GM18951 (cell line): ENCODE measurements at regions not wholly inside any gene's neighbourhood (a gene's known extent, or its start where the extent isn't known, plus 50 kb on each side); places are given as distances from the start of the nearest gene placed in this dataset.
"Not testable (repeated sequence)": the region's sequence is repeated elsewhere in the genome, so short reads cannot be mapped to it uniquely, and the experiment has no call there.

ENCODE experiments used
- POLR2A ChIP-seq: IDR thresholded peaks from 4 replicates; pipeline ENCODE4 v1.6.1; 2011; ENCODE audit warnings: mild to moderate bottlenecking; ENCODE audit not compliant: insufficient read length, insufficient read depth; ENCODE audit errors: extremely low read depth
- in situ Hi-C: fragments of 300-500 bp; cut with MboI; formaldehyde crosslinking; loops from one replicate; pipeline ENCODE4 v1.12.0; 2022; ENCODE audit warnings: low sequenced_read_pairs, mixed read lengths, inconsistent platforms; ENCODE audit not compliant: unreplicated experiment

DNA sequence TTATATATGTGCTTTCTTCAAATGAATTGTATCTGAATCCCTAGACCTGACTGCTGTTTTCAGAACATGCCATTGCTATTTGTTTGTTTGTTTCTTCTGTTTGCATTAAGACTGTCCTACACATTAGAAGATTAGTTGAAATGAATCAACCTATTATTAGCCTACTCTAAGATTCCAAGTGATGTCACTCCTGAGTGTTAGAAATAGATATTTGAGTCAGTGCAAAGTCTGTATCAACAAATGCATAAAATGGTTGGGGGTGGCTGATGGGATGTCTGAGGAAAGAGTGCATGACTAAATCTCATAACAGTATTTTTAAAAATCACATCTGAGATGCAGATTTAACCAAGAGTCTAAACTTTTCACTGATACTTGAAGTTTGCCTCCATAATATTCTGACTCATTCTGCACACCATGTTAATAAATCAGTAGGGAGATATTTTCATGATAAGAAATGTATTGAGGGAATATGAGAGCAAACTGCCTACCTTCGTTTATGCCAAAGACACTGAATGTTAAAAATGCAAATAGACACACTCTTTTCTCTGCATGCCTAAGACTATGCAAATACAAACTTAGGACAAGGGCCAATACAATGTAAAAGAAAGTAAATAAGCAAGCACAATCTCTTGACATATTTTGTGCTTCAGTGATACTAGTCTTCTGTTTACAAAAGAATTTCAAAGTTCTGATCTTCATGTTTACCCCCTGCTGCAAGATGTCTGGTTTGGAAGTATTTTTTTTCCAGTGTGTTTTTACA is 253.3 kb downstream of the LIG4 start:
- in situ Hi-C loops = no loop called here

DNA sequence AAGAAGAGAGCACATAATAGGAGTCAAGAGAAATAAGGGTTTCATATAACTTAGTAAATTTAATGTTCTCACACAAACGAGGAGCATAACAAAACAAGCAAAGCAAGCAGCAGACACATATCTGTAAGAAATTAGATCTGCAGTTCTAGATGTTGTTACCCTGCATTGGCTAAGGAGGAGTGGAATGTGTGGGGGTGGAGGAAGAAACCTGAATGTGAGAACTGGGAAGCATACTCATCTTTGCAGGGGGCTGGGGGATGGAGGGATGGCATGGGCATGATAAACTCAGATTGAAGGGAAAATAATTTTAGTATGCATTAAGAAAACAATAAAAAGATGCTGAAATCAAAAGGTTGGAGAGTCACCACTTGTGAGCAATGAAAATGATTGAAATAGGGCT is 255.0 kb downstream of the LIG4 start:
- in situ Hi-C loops = no loop called here
- TF ChIP-seq POLR2A = no peak

More for the DNA sequence above, 253.3 kb downstream of the LIG4 start:
- no peak for TF ChIP-seq POLR2A

DNA sequence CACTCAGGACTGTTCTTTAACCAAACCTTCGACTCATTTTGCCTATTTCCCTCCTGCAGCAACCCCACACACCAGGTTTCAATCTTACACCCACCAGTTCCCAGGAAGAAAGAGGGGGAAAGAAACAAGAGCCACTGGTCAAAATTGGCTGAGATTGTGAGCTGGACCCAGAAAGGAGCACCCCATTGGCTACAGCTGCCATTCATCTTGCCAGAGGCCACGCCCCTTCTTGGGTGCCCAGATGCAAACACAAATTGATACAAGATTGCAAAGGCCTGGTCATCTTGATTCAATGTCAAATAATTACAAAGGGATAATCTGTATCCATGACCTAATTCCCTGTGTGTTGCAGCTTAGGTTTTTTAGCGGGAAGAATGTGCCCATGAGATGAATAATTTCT is 258.4 kb downstream of the LIG4 start:
- in situ Hi-C loops = no loop called here
- TF ChIP-seq POLR2A = no peak

DNA sequence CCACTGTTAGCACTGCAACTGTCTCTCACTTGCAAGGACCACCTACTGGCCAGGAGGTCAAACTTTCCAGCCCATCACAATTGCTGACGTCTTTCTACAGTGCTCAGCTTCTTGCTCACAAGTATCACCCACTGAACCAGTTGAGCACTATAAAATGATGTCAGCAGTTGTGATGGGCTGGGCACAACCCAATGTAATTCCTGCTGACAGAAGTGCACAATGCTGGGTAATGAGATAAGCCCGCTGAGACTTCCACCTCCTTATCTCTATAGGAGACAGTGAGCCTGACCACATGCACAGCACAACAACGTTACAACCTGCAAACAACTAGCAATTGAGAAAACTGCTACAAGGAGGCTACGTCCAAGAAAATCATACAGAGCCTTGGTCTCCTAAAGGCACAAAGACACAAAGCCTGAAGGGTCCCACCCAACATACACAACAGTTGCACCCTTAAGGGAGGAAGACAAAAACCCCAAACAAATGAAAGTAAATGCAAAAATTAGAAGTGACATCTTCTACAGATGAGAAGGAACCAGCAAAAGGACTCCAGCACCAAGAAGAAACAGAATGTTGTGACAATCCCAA is 273.2 kb downstream of the LIG4 start:
- no peak for TF ChIP-seq POLR2A
- in situ Hi-C loops = no loop called here

DNA sequence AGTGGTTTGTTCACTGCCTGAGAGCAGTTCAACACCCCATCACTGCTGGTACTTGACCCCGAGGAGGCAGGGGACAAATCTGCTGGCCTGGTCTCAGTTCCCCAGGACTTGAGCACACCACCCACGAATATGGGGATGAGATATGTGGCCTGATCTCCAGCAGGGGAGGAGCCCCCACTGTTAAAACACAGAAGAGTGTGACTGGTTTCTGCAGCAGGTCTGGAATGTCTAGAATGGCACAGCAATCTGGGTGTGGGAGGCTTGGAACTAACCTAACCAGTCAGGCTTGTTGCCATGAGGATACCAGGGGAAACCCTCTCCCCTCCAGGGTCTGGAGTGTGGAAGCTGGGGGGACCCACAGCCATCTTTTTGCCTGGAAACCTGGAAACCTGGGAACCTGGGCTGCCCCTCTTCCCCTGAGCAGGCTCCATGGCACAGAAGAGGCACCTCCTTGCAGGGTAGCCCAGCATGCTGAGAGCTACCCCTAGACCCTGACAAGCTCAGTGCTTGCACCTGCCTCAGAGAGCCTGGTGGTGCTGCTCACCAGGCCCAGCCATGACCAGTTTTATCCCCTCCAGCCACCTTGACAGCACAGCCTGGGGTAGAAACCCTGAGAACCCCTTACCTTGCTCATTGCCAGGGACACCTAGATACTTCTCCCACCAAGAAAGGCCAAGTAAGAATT is 273.8 kb downstream of the LIG4 start:
- TF ChIP-seq POLR2A = no peak
- in situ Hi-C loops = no loop called here

DNA sequence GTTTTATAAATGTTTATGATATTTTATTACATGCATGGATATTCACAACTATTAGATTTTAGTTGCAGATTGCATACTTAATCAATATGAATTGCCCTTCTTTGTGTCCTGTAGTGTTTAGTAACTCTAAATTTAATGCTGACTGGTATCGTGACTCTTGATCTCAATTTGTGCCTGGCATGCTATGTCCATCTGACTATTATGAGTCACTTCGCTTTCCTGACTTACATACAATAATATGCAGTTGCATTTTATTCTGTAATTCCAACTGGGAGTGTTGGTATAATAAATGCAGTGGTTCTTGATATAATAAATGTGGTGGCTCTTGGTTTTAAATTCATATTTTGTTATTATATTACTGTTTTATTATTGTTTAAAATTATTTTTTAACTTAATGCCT is 277.5 kb downstream of the LIG4 start:
- no peak for TF ChIP-seq POLR2A
- in situ Hi-C loops = no loop called here

DNA sequence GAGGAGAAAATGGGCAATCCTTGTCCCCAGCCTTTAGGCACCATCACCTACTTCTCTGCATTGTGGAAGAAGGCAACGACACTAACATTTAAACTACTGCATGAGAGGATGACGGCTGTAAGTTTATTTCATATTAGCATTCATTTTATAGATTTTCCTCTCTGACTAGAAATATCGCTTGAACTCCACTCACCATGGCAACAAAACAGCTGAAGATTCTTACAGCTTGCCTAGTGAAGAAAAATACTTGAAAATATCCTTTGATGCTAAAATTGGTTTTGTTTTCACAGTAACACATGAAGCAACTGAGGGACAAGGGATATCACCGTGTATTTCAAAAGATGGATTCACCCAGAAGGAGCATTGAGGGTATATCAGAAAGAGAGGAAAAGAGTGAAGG is 284.3 kb downstream of the LIG4 start:
- no peak for TF ChIP-seq POLR2A
- in situ Hi-C loops = no loop called here

DNA sequence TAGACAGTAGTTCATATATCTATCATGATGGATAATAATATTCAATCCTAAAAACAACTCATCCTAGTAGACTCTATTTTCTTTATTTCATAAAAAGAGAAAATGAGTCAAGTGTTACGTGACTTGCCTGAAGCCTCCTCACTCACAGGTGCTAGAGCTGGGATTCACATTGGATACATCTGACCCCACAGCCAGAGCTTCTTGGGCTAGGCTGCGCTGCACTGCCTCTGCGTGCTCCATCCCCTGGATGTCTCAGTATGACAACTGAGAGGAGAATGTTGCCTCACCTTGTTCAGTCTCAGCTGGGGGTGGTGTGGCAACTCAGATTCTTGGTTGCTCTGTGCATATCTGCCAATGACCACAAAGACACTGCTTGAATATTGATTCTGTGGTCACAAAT is 286.6 kb downstream of the LIG4 start:
- in situ Hi-C loops = no loop called here
- no peak for TF ChIP-seq POLR2A

DNA sequence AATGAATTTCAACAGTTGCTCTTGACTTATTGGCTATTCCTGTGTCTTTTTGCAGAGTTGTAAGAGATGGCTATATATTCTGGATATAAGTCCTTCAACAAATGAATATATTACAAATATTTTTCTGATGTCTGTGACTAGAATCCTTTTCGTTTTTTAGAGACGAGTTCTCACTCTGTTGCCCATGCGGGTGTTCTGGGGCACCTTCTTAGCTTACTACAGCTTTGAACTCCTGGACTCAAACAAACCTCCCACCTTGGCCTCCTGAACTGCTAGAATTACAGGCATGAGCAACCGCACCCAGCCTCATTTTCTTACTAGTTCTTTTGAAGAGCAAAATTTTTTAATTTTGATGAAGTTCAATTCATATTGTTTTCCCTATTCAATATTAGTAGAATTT is 287.8 kb downstream of the LIG4 start:
- in situ Hi-C loops = no loop called here
- TF ChIP-seq POLR2A = no peak

DNA sequence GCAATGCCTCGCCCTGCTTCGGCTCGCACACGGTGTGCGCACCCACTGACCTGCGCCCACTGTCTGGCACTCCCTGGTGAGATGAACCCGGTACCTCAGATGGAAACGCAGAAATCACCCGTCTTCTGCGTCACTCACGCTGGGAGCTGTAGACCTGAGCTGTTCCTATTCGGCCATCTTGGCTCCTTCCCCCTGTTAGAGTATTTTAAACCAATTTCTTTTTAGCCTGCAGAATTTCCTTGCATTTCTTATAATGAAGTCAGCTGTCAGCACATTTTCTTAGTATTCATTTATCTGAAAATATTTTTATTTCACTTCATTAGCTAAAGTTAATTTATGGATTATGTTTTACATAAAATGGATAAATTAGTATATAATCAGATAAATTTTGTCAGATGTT is 288.8 kb downstream of the LIG4 start:
- in situ Hi-C loops = not testable (repeated sequence)

DNA sequence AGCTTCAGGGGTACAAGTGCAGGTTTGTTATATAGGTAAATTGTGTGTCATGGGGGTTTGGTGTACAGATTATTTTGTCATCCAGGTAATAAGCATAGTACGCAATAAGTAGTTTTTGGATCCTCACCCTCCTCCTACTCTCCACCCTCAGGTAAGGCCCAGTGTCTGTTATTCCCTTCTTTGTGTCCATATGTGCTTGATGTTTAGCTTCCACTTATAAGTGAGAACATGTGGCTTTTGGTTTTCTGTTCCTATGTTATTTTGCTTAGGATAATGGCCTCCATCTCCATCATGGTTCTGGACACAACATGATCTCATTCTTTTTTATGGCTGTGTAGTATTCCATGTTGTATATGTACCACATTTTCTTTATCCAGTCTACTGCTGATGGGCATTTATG is 298.4 kb downstream of the LIG4 start:
- in situ Hi-C loops = not testable (repeated sequence)

DNA sequence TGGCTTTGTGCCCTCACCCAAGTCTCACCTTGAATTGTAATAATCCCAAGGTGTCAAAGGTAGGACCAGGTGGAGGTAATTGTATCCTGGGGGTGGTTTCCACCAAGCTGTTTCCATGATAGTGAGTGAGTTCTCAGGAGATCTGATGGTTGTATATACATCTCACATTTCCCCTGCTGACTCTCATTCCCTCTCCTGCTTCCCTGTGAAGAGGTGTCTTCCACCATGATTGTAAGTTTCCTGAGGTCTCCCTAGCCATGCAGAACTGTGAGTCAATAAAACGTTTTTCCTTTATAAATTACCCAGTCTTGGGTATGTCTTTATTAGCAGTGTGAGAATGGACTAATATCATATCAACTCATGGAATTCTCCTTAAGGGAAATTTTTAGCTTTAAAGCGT is 302.6 kb downstream of the LIG4 start:
- in situ Hi-C loops = no loop called here
- TF ChIP-seq POLR2A = no peak

DNA sequence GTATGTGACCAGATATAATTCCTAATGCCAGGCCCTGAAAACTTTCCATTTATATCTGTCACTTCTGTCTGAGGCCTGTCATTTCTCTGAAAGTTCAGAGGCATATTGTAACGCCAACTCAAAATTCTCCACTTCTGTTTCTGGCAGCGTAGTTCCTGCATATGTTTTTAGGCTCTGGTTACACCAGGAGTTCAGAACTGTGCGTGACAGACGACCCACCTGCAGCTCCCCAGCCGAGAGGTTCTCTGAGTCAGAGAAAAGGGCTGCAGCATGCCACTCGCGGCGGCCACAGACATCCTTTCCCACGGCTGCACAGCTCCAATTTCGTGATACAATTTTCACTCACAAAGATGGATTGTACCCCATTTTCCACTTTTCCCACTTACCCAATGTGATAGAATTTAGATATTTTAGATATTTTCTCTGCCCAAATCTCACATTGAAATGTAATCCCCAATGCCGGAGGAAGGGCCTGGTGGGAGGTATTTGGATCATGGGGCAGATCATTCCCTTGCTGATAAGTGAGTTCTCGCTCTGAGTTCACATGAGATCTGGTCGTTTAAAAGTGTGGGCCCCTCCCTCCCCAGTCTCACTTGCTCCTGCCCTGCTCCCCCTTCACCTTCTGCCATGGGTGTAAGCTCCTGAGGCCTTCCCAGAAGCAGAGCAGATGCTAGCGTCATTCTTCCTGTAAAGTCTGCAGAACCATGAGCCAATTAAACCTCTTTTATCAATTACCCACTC is 308.1 kb downstream of the LIG4 start:
- no peak for TF ChIP-seq POLR2A
- in situ Hi-C loops = no loop called here
